ENCODE measurements at regions not wholly inside any gene's neighbourhood (a gene's known extent, or its start where the extent isn't known, plus 50 kb on each side); places are given as distances from the start of the nearest gene placed in this dataset.

- TF ChIP-seq POLR2A (IDR thresholded peaks at IDR 0.05): no peak
- no peak for TF ChIP-seq CTCF (IDR thresholded peaks at IDR 0.05 in 4 of 5, conservative IDR thresholded peaks at IDR 0.05 in 1 of 5)
Measured at GRCh38 chr2:234763002-234763873, 188.6 kb upstream of the SH3BP4 start.
